CD4-positive, alpha-beta T cell (primary cell): ENCODE measurements at regions not wholly inside any gene's neighbourhood (a gene's known extent, or its start where the extent isn't known, plus 50 kb on each side); places are given as distances from the start of the nearest gene placed in this dataset.

Source experiments
- ATAC-seq: fragments of 200-7000 bp; cut with Tn5 transposase; one replicate; pipeline ENCODE4 v1.10.0; 2022; ENCODE audit warnings: mild to moderate bottlenecking; ENCODE audit not compliant: poor library complexity
- CTCF ChIA-PET: fragments of 350-600 bp; sonication (Branson Sonifier 250); formaldehyde crosslinking; loops from one replicate; lab custom pipeline; 2021; ENCODE audit warnings: antibody characterized with exemption, inconsistent platforms; lab: Charles Lee
- POLR2A ChIA-PET: fragments of 350-600 bp; sonication (Branson Sonifier 250); formaldehyde crosslinking; loops from one replicate; lab custom pipeline; 2021; ENCODE audit warnings: antibody characterized with exemption, inconsistent platforms; lab: Charles Lee
- DNase-seq, 14 experiments: peaks; one replicate each; pipeline ENCODE4 v3.0.0-alpha.2; 2013 to 2020; ENCODE audit warnings: mixed read lengths in 2 of 14
- H3K27ac ChIP-seq, 2 donors: one replicate each; pipeline versions ENCODE4 v1.5.1 to v1.7.0; 2013; ENCODE audit warnings: low read length in 2 of 2, low read depth in 1 of 2, mild to moderate bottlenecking in 1 of 2
- H3K27me3 ChIP-seq, 2 experiments: 1 replicate in 1 of 2; 2 replicates in 1 of 2; pipeline versions ENCODE4 v1.6.1 to v1.7.0; 2013; ENCODE audit warnings: low read length in 2 of 2, control low read depth in 1 of 2, mild to moderate bottlenecking in 1 of 2, moderate library complexity in 1 of 2; ENCODE audit not compliant: insufficient read depth in 2 of 2, control insufficient read depth in 1 of 2
- H3K36me3 ChIP-seq: one replicate; pipeline ENCODE4 v1.6.1; 2013; ENCODE audit warnings: low read length, control low read depth; ENCODE audit not compliant: insufficient read depth
- H3K4me1 ChIP-seq: one replicate; pipeline ENCODE4 v1.6.1; 2013; ENCODE audit warnings: low read length, control low read depth; ENCODE audit not compliant: insufficient read depth
- H3K4me3 ChIP-seq: one replicate; pipeline ENCODE4 v1.5.1; 2013; ENCODE audit warnings: mild to moderate bottlenecking, low read length, moderate library complexity
- H3K9me3 ChIP-seq, 2 experiments: 1 replicate in 1 of 2; 2 replicates in 1 of 2; pipeline versions ENCODE4 v1.6.1 to v1.7.0; 2013; ENCODE audit warnings: low read length in 2 of 2, mild to moderate bottlenecking in 2 of 2, control low read depth in 1 of 2, moderate library complexity in 1 of 2; ENCODE audit not compliant: control insufficient read depth in 1 of 2, insufficient read depth in 1 of 2
- H3K27ac Mint-ChIP-seq: one replicate; pipeline ENCODE4 v1.8.0; 2020; ENCODE audit warnings: mixed read lengths
- H3K27me3 Mint-ChIP-seq: one replicate; pipeline ENCODE4 v1.8.0; 2021; ENCODE audit warnings: mixed read lengths
- H3K36me3 Mint-ChIP-seq: one replicate; pipeline ENCODE4 v1.8.0; 2021; ENCODE audit warnings: low read depth, mixed read lengths
- H3K4me1 Mint-ChIP-seq: one replicate; pipeline ENCODE4 v1.8.0; 2021; ENCODE audit warnings: low read depth, mixed read lengths
- H3K4me3 Mint-ChIP-seq: one replicate; pipeline ENCODE4 v1.8.0; 2020; ENCODE audit warnings: mild to moderate bottlenecking, mixed read lengths
- H3K9me3 Mint-ChIP-seq: one replicate; pipeline ENCODE4 v1.8.0; 2020; ENCODE audit warnings: mixed read lengths
- intact Hi-C, 2 experiments: fragments of 100-400 bp; cut with DNase I in 1 of 2; cut with micrococcal nuclease in 1 of 2; formaldehyde crosslinking; loops; one replicate each; pipeline versions ENCODE4 v1.15.1 to v1.9.0; 2023 to 2025; cut with DNase I, micrococcal nuclease
- TF ChIP-seq, protein P1 (sequence below): fragments of 200-600 bp; IDR thresholded peaks from one replicate; pipeline ENCODE4 v1.8.0; 2022; ENCODE audit warnings: antibody characterized with exemption, mild to moderate bottlenecking

DNA sequence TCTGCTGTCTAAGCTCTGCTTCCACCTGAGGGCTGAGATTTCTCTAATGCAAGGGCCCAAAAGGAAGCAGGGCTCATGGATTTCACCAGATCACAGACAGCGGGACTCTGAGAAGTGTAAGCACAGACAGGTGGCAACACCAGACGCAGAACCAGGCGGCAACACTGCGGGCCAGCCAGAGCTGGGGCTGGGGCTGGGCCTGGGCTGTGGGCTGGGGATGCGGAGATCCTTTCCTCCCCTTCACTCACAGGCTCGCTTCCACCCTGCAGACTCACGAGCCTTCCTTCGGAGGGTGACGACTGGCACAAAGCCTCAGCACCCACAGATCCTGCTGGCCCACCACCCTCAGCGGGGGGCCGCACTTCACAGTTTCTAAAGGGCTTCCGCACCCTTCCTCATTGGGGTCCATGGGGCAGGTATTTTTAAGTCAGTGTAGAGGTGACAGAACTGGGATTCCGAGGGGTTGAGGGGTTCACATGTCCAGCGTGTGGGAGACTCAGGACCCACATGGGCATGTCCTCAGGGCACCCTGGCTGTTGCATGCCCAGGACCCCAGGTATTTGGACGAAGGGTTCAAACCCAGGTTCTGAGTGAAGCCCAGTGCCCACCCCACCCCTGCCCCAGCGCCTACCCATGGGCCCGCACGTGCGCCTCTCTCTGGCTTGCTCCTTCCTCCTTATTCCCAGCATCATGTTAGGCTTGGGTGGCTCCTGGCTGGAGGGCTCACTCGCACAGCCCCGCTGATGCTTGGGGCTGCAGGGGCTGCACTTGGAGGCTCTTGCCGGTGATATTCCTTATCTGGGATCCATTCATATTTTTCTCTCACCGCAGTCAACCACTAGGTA, 137.3 kb upstream of the GPR12 start:
- ChIA-PET CTCF (no interaction called here), POLR2A (no interaction called here)
- Histone ChIP-seq H3K4me3 (no peak overlapping the region), H3K36me3 (no peaks in the 10 kb centered on the region), H3K9me3 (peaks cover 0 to 8% of the 10 kb centered on the region in 2 experiments), H3K27me3 (no peaks in the 10 kb centered on the region), H3K27ac (no peak overlapping the region), H3K4me1 (no peaks in the 10 kb centered on the region)
- no peak for ATAC-seq
- TF ChIP-seq, protein P1, sequence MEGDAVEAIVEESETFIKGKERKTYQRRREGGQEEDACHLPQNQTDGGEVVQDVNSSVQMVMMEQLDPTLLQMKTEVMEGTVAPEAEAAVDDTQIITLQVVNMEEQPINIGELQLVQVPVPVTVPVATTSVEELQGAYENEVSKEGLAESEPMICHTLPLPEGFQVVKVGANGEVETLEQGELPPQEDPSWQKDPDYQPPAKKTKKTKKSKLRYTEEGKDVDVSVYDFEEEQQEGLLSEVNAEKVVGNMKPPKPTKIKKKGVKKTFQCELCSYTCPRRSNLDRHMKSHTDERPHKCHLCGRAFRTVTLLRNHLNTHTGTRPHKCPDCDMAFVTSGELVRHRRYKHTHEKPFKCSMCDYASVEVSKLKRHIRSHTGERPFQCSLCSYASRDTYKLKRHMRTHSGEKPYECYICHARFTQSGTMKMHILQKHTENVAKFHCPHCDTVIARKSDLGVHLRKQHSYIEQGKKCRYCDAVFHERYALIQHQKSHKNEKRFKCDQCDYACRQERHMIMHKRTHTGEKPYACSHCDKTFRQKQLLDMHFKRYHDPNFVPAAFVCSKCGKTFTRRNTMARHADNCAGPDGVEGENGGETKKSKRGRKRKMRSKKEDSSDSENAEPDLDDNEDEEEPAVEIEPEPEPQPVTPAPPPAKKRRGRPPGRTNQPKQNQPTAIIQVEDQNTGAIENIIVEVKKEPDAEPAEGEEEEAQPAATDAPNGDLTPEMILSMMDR: no peak
- no peak for DNase-seq
- H3K27ac Mint-ChIP-seq: no peak overlapping the region
- H3K9me3 Mint-ChIP-seq: no peaks in the 10 kb centered on the region
- H3K4me3 Mint-ChIP-seq: no peak overlapping the region
- intact Hi-C loops: no loop called here
- H3K36me3 Mint-ChIP-seq: no peaks in the 10 kb centered on the region
- H3K27me3 Mint-ChIP-seq: peaks cover 46% of the 10 kb centered on the region
- no peaks in the 10 kb centered on the region for H3K4me1 Mint-ChIP-seq

- Histone ChIP-seq H3K9me3 (peaks cover 0 to 8% of the 10 kb centered on the region in 2 experiments), H3K27ac (no peak overlapping the region), H3K4me3 (no peak overlapping the region), H3K4me1 (no peaks in the 10 kb centered on the region), H3K27me3 (no peaks in the 10 kb centered on the region), H3K36me3 (no peaks in the 10 kb centered on the region)
- DNase-seq (no peak), ATAC-seq (no peak)
- no peak overlapping the region for H3K4me3 Mint-ChIP-seq
- intact Hi-C loops: no loop called here
- H3K36me3 Mint-ChIP-seq: no peaks in the 10 kb centered on the region
- TF ChIP-seq, protein P1: no peak
- ChIA-PET POLR2A (no interaction called here), CTCF (no interaction called here)
- no peaks in the 10 kb centered on the region for H3K4me1 Mint-ChIP-seq
- no peaks in the 10 kb centered on the region for H3K9me3 Mint-ChIP-seq
- H3K27ac Mint-ChIP-seq: no peak overlapping the region
- peaks cover 38% of the 10 kb centered on the region for H3K27me3 Mint-ChIP-seq
Observed at GRCh38 chr13:26896986-26897668, 136.5 kb upstream of the GPR12 start.

DNA sequence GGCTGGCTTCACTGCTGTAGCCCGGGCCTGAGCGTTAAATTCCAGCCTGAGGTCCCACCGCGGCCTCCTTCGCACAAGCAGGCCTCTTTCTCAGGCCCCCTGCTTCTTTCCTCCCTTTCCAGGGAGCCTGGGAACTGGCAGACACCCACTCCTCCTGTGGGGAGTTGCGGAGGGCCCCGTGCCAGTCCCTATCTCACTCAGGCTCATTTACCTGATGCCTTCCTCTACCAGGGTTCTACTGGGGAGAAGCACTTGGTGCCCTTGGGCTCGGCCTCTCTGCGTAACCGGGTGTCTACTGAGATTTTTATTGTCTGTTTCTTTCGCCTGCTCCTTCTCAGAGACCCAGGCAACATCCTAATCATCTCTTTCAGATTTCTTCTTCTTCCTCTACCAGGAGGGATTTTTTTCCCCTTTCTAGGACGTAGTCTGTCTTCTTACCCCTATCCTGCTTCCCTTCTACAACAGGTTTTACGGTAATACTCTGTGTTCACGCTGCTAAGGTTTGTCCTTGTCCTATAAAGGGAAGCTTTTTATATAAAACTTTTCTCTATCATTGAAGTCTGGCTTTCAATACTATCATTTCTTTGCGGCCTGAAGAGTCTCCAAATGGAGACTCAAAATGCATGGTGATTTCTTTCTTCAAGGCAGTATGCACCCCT, 135.4 kb upstream of the GPR12 start:
- Mint-ChIP-seq H3K9me3 (no peaks in the 10 kb centered on the region), H3K27ac (no peak overlapping the region), H3K36me3 (no peaks in the 10 kb centered on the region), H3K4me3 (no peak overlapping the region), H3K4me1 (no peaks in the 10 kb centered on the region), H3K27me3 (peaks cover 36% of the 10 kb centered on the region)
- H3K27me3 ChIP-seq: no peaks in the 10 kb centered on the region
- no peak overlapping the region for H3K4me3 ChIP-seq
- ChIA-PET POLR2A (no interaction called here), CTCF (no interaction called here)
- ATAC-seq (no peak), DNase-seq (no peak)
- no peak overlapping the region for H3K27ac ChIP-seq
- intact Hi-C loops: no loop called here
- H3K36me3 ChIP-seq: no peaks in the 10 kb centered on the region
- TF ChIP-seq, protein P1: no peak
- H3K4me1 ChIP-seq: no peaks in the 10 kb centered on the region
- peaks cover 0 to 8% of the 10 kb centered on the region in 2 experiments for H3K9me3 ChIP-seq
